ENCODE measurements at regions not wholly inside any gene's neighbourhood (a gene's known extent, or its start where the extent isn't known, plus 50 kb on each side); places are given as distances from the start of the nearest gene placed in this dataset.

- Histone ChIP-seq H3K36me3 (ENCODE audit: control insufficient read depth, insufficient read depth, low read length) (no peaks in the 10 kb centered on the region), H3K4me3 (ENCODE audit: low read length) (no peak overlapping the region)
- DNase-seq (ENCODE audit: low read depth, low spot score), result no peak
Measured at GRCh38 chr6:44572346-44572745, 184.8 kb downstream of the CDC5L start.

GRCh38 chr6:44575644-44576043, 188.1 kb downstream of the CDC5L start:
- Histone ChIP-seq H3K4me3 (ENCODE audit: low read length) (no peak overlapping the region), H3K9me3 (ENCODE audit: control insufficient read depth, insufficient read depth, low read length) (no peaks in the 10 kb centered on the region), H3K27ac (ENCODE audit: low read length) (no peak overlapping the region), H3K4me1 (ENCODE audit: control insufficient read depth, insufficient read depth, low read length) (no peaks in the 10 kb centered on the region), H3K27me3 (ENCODE audit: control insufficient read depth, insufficient read depth, low read length) (no peaks in the 10 kb centered on the region), H3K36me3 (ENCODE audit: control insufficient read depth, insufficient read depth, low read length) (no peaks in the 10 kb centered on the region)
- DNase-seq (ENCODE audit: low read depth, low spot score), result no peak

More at GRCh38 chr6:44572346-44572745, 184.8 kb downstream of the CDC5L start:
- no peaks in the 10 kb centered on the region for H3K9me3 ChIP-seq (ENCODE audit: control insufficient read depth, insufficient read depth, low read length)
- H3K4me1 ChIP-seq (ENCODE audit: control insufficient read depth, insufficient read depth, low read length), result no peaks in the 10 kb centered on the region
- H3K27me3 ChIP-seq (ENCODE audit: control insufficient read depth, insufficient read depth, low read length), result no peaks in the 10 kb centered on the region
- no peak overlapping the region for H3K27ac ChIP-seq (ENCODE audit: low read length)

GRCh38 chr6:44576132-44576631, 188.7 kb downstream of the CDC5L start:
- Histone ChIP-seq H3K4me3 (ENCODE audit: low read length) (no peak overlapping the region), H3K27me3 (ENCODE audit: control insufficient read depth, insufficient read depth, low read length) (no peaks in the 10 kb centered on the region), H3K36me3 (ENCODE audit: control insufficient read depth, insufficient read depth, low read length) (no peaks in the 10 kb centered on the region), H3K27ac (ENCODE audit: low read length) (no peak overlapping the region), H3K9me3 (ENCODE audit: control insufficient read depth, insufficient read depth, low read length) (no peaks in the 10 kb centered on the region), H3K4me1 (ENCODE audit: control insufficient read depth, insufficient read depth, low read length) (no peaks in the 10 kb centered on the region)
- no peak for DNase-seq (ENCODE audit: low read depth, low spot score)
- whole genome bisulfite sequencing (ENCODE audit: insufficient coverage, insufficient read length), result no CpG with 5 or more reads among the region's 1 CpG

GRCh38 chr6:44580901-44581300, 193.4 kb downstream of the CDC5L start:
- H3K4me1 ChIP-seq (ENCODE audit: control insufficient read depth, insufficient read depth, low read length), result no peaks in the 10 kb centered on the region
- H3K4me3 ChIP-seq (ENCODE audit: low read length), result no peak overlapping the region
- no peaks in the 10 kb centered on the region for H3K36me3 ChIP-seq (ENCODE audit: control insufficient read depth, insufficient read depth, low read length)
- no CpG with 5 or more reads among the region's 5 CpGs for WGBS (ENCODE audit: insufficient coverage, insufficient read length)
- H3K27ac ChIP-seq (ENCODE audit: low read length), result no peak overlapping the region
- H3K9me3 ChIP-seq (ENCODE audit: control insufficient read depth, insufficient read depth, low read length), result no peaks in the 10 kb centered on the region
- no peak for DNase-seq (ENCODE audit: low read depth, low spot score)
- no peaks in the 10 kb centered on the region for H3K27me3 ChIP-seq (ENCODE audit: control insufficient read depth, insufficient read depth, low read length)

- H3K9me3 ChIP-seq (ENCODE audit: control insufficient read depth, insufficient read depth, low read length), result no peaks in the 10 kb centered on the region
- H3K36me3 ChIP-seq (ENCODE audit: control insufficient read depth, insufficient read depth, low read length), result no peaks in the 10 kb centered on the region
- H3K4me3 ChIP-seq (ENCODE audit: low read length), result no peak overlapping the region
- H3K27ac ChIP-seq (ENCODE audit: low read length), result no peak overlapping the region
- no CpG with 5 or more reads among the region's 1 CpG for WGBS (ENCODE audit: insufficient coverage, insufficient read length)
- no peak for DNase-seq (ENCODE audit: low read depth, low spot score)
- H3K4me1 ChIP-seq (ENCODE audit: control insufficient read depth, insufficient read depth, low read length), result no peaks in the 10 kb centered on the region
- no peaks in the 10 kb centered on the region for H3K27me3 ChIP-seq (ENCODE audit: control insufficient read depth, insufficient read depth, low read length)
Measured at GRCh38 chr6:44582930-44583329, 195.4 kb downstream of the CDC5L start.

- Histone ChIP-seq H3K4me3 (ENCODE audit: low read length) (no peak overlapping the region), H3K9me3 (ENCODE audit: control insufficient read depth, insufficient read depth, low read length) (no peaks in the 10 kb centered on the region), H3K27ac (ENCODE audit: low read length) (no peak overlapping the region), H3K36me3 (ENCODE audit: control insufficient read depth, insufficient read depth, low read length) (no peaks in the 10 kb centered on the region), H3K27me3 (ENCODE audit: control insufficient read depth, insufficient read depth, low read length) (no peaks in the 10 kb centered on the region), H3K4me1 (ENCODE audit: control insufficient read depth, insufficient read depth, low read length) (peaks cover 3% of the 10 kb centered on the region; the same call in 1 of the 2 replicates)
- DNase-seq (ENCODE audit: low read depth, low spot score), result no peak
- no CpG with 5 or more reads among the region's 1 CpG for WGBS (ENCODE audit: insufficient coverage, insufficient read length)
Measured at GRCh38 chr6:44590471-44590870, 203.0 kb downstream of the CDC5L start.

- peak; percentile 86 for DNase-seq (ENCODE audit: low read depth, low spot score)
- H3K27me3 ChIP-seq (ENCODE audit: control insufficient read depth, insufficient read depth, low read length), result no peaks in the 10 kb centered on the region
- H3K27ac ChIP-seq (ENCODE audit: low read length), result no peak overlapping the region
- H3K9me3 ChIP-seq (ENCODE audit: control insufficient read depth, insufficient read depth, low read length), result no peaks in the 10 kb centered on the region
- H3K4me1 ChIP-seq (ENCODE audit: control insufficient read depth, insufficient read depth, low read length), result peaks cover 3% of the 10 kb centered on the region; the same call in 1 of the 2 replicates
- no peaks in the 10 kb centered on the region for H3K36me3 ChIP-seq (ENCODE audit: control insufficient read depth, insufficient read depth, low read length)
- no peak overlapping the region for H3K4me3 ChIP-seq (ENCODE audit: low read length)
- WGBS (ENCODE audit: insufficient coverage, insufficient read length), result no CpG with 5 or more reads among the region's 2 CpGs
Measured at GRCh38 chr6:44593539-44593944, 206.0 kb downstream of the CDC5L start.

GRCh38 chr6:44594481-44594880, 207.0 kb downstream of the CDC5L start:
- no peaks in the 10 kb centered on the region for H3K27me3 ChIP-seq (ENCODE audit: control insufficient read depth, insufficient read depth, low read length)
- H3K9me3 ChIP-seq (ENCODE audit: control insufficient read depth, insufficient read depth, low read length), result no peaks in the 10 kb centered on the region
- no CpG with 5 or more reads among the region's 4 CpGs for WGBS (ENCODE audit: insufficient coverage, insufficient read length)
- H3K36me3 ChIP-seq (ENCODE audit: control insufficient read depth, insufficient read depth, low read length), result no peaks in the 10 kb centered on the region
- DNase-seq (ENCODE audit: low read depth, low spot score), result peak; percentile 13
- H3K4me1 ChIP-seq (ENCODE audit: control insufficient read depth, insufficient read depth, low read length), result peaks cover 3% of the 10 kb centered on the region; the same call in 1 of the 2 replicates
- no peak overlapping the region for H3K27ac ChIP-seq (ENCODE audit: low read length)
- no peak overlapping the region for H3K4me3 ChIP-seq (ENCODE audit: low read length)

- H3K27ac ChIP-seq (ENCODE audit: low read length), result no peak overlapping the region
- H3K9me3 ChIP-seq (ENCODE audit: control insufficient read depth, insufficient read depth, low read length), result no peaks in the 10 kb centered on the region
- no peaks in the 10 kb centered on the region for H3K27me3 ChIP-seq (ENCODE audit: control insufficient read depth, insufficient read depth, low read length)
- H3K4me1 ChIP-seq (ENCODE audit: control insufficient read depth, insufficient read depth, low read length), result peaks cover 3% of the 10 kb centered on the region; the same call in 1 of the 2 replicates
- DNase-seq (ENCODE audit: low read depth, low spot score), result no peak
- H3K36me3 ChIP-seq (ENCODE audit: control insufficient read depth, insufficient read depth, low read length), result no peaks in the 10 kb centered on the region
- WGBS (ENCODE audit: insufficient coverage, insufficient read length), result no CpG with 5 or more reads among the region's 5 CpGs
- H3K4me3 ChIP-seq (ENCODE audit: low read length), result no peak overlapping the region
Measured at GRCh38 chr6:44598679-44599078, 211.2 kb downstream of the CDC5L start.

- WGBS (ENCODE audit: insufficient coverage, insufficient read length), result no CpG with 5 or more reads among the region's 3 CpGs
Measured at GRCh38 chr6:44599672-44600071, 212.2 kb downstream of the CDC5L start.

GRCh38 chr6:44603044-44603686, 215.7 kb downstream of the CDC5L start:
- DNase-seq (ENCODE audit: low read depth, low spot score), result no peak
- no peak overlapping the region for H3K27ac ChIP-seq (ENCODE audit: low read length)
- no peaks in the 10 kb centered on the region for H3K27me3 ChIP-seq (ENCODE audit: control insufficient read depth, insufficient read depth, low read length)
- no peaks in the 10 kb centered on the region for H3K4me1 ChIP-seq (ENCODE audit: control insufficient read depth, insufficient read depth, low read length)
- no peak overlapping the region for H3K4me3 ChIP-seq (ENCODE audit: low read length)
- H3K9me3 ChIP-seq (ENCODE audit: control insufficient read depth, insufficient read depth, low read length), result no peaks in the 10 kb centered on the region
- WGBS (ENCODE audit: insufficient coverage, insufficient read length), result no CpG with 5 or more reads among the region's 9 CpGs
- no peaks in the 10 kb centered on the region for H3K36me3 ChIP-seq (ENCODE audit: control insufficient read depth, insufficient read depth, low read length)

More at GRCh38 chr6:44599672-44600071, 212.2 kb downstream of the CDC5L start:
- H3K4me3 ChIP-seq (ENCODE audit: low read length), result no peak overlapping the region
- no peak for DNase-seq (ENCODE audit: low read depth, low spot score)
- H3K36me3 ChIP-seq (ENCODE audit: control insufficient read depth, insufficient read depth, low read length), result no peaks in the 10 kb centered on the region
- H3K27ac ChIP-seq (ENCODE audit: low read length), result no peak overlapping the region
- H3K4me1 ChIP-seq (ENCODE audit: control insufficient read depth, insufficient read depth, low read length), result no peaks in the 10 kb centered on the region
- no peaks in the 10 kb centered on the region for H3K9me3 ChIP-seq (ENCODE audit: control insufficient read depth, insufficient read depth, low read length)
- H3K27me3 ChIP-seq (ENCODE audit: control insufficient read depth, insufficient read depth, low read length), result no peaks in the 10 kb centered on the region

Data from iPS DF 6.9 (cell line).